Caco-2 (cell line): ENCODE measurements at regions not wholly inside any gene's neighbourhood (a gene's known extent, or its start where the extent isn't known, plus 50 kb on each side); places are given as distances from the start of the nearest gene placed in this dataset.

Experiments
- BruUV-seq: library from RNA; stranded (reverse); fragments of 400-500 nt; replicated peaks from 2 replicates; lab custom pipeline; 2021; lab: Mats Ljungman, UMichigan
- CTCF ChIA-PET: fragments of 300-600 bp; sonication (Branson Sonifier 250); formaldehyde crosslinking; loops from one replicate; lab custom pipeline; 2022; ENCODE audit warnings: antibody characterized with exemption; lab: Charles Lee
- POLR2A ChIA-PET: fragments of 300-600 bp; sonication (Branson Sonifier 250); formaldehyde crosslinking; loops from one replicate; lab custom pipeline; 2022; ENCODE audit warnings: antibody characterized with exemption; lab: Charles Lee
- DNase-seq, 2 experiments: peaks; one replicate each; pipeline versions ENCODE4 v3.0.0 to v3.0.0-alpha.2; 2020 to 2022
- H3K27me3 ChIP-seq: replicated peaks from 2 replicates; pipeline ENCODE4 v1.6.0; 2011; ENCODE audit warnings: low read length; ENCODE audit not compliant: control insufficient read depth, insufficient read depth
- H3K36me3 ChIP-seq: 2 replicates; pipeline ENCODE4 v1.5.1; 2011; ENCODE audit warnings: low read length; ENCODE audit not compliant: control insufficient read depth, insufficient read depth
- H3K4me1 ChIP-seq: fragments of 250-450 bp; sonication (Bioruptor Pico); 2 replicates; pipeline ENCODE4 v1.5.1; 2020; ENCODE audit warnings: mild to moderate bottlenecking
- H3K4me3 ChIP-seq: 2 replicates; pipeline ENCODE4 v1.5.1; 2011; ENCODE audit warnings: low read depth, mild to moderate bottlenecking, control low read depth, low read length
- H3K9me3 ChIP-seq: fragments of 250-450 bp; sonication (Bioruptor Pico); 2 replicates; pipeline ENCODE4 v1.5.1; 2020; ENCODE audit warnings: mild to moderate bottlenecking, moderate library complexity
- H3K27ac Mint-ChIP-seq: one replicate; pipeline ENCODE4 v1.8.0; 2022; ENCODE audit warnings: mixed read lengths; ENCODE audit not compliant: unreplicated experiment
- H3K27me3 Mint-ChIP-seq: one replicate; pipeline ENCODE4 v1.8.0; 2022; ENCODE audit warnings: mixed read lengths; ENCODE audit not compliant: insufficient read depth, unreplicated experiment
- H3K36me3 Mint-ChIP-seq: one replicate; pipeline ENCODE4 v1.8.0; 2022; ENCODE audit warnings: mild to moderate bottlenecking, mixed read lengths; ENCODE audit not compliant: insufficient read depth, unreplicated experiment
- H3K4me1 Mint-ChIP-seq: one replicate; pipeline ENCODE4 v1.8.0; 2022; ENCODE audit warnings: low read depth, mixed read lengths; ENCODE audit not compliant: unreplicated experiment
- H3K4me3 Mint-ChIP-seq: one replicate; pipeline ENCODE4 v1.8.0; 2022; ENCODE audit warnings: mild to moderate bottlenecking, moderate library complexity, mixed read lengths; ENCODE audit not compliant: unreplicated experiment
- H3K9me3 Mint-ChIP-seq: one replicate; pipeline ENCODE4 v1.8.0; 2022; ENCODE audit warnings: mixed read lengths; ENCODE audit not compliant: unreplicated experiment
- intact Hi-C: fragments of 100-400 bp; cut with micrococcal nuclease; formaldehyde crosslinking; loops from one replicate; pipeline ENCODE4 v1.10.0; 2022; ENCODE audit not compliant: unreplicated experiment
- TF ChIP-seq, protein P1 (sequence below), 2 experiments: fragments of 200-600 bp in 1 of 2; IDR thresholded peaks; 1 replicate in 1 of 2; 2 replicates in 1 of 2; pipeline versions ENCODE4 v1.5.1 to v1.8.0; 2011 to 2022; ENCODE audit warnings: antibody characterized with exemption in 1 of 2, control low read depth in 1 of 2, inconsistent platforms in 1 of 2, low read depth in 1 of 2, low read length in 1 of 2, mild to moderate bottlenecking in 1 of 2, moderate library complexity in 1 of 2; ENCODE audit not compliant: insufficient read depth in 1 of 2, severe bottlenecking in 1 of 2, unreplicated experiment in 1 of 2

DNA sequence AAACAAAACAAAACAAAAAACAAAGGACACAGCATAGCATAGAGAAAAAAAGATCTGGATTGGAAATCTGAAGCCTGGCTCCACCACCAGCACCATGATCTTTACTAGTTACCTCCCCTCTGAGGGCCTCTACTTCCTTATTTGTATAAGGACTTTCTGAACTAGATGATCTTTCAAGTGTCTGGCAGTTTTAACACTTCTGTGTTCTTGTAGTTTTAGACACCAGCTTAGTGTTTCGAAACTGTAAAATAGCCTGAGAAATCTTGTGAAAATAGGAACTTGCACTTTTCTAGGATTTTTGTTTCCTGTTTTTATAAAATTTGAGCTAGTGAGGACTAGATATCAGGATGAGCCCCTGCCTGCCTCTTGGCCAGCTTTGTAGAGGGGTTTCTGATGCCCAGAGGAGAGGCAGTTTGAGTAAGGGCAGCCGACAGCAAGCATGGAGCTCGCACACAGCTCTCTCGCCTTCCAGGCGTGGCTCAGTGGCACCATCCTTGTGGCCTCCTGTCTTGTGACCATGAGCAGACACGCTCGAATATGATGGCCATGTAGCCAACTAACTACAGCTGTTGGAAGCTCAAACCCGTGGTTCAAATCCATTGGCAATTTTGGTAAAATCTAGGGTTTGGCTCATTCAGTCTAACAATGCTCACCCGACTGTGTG, 319.0 kb downstream of the KCNRG start:
- ChIA-PET CTCF (interaction anchor here (0.9 to 1.9 kb wide), 2 partner anchors 52 to 578 kb away, joined by 3 to 6 read pairs; no protein-coding TSS in a partner anchor), POLR2A (interaction anchor here (0.6 to 1.6 kb wide), 4 partner anchors 163 to 257 kb away, joined by 3 to 5 read pairs (median 4); no protein-coding TSS in a partner anchor)
- Histone ChIP-seq H3K27me3 (no peaks in the 10 kb centered on the region), H3K4me3 (no peak overlapping the region), H3K36me3 (no peaks in the 10 kb centered on the region), H3K4me1 (peaks cover 34% of the 10 kb centered on the region), H3K9me3 (no peaks in the 10 kb centered on the region)
- TSS peak; percentile 44 for BruUV-seq
- Mint-ChIP-seq H3K4me1 (peaks cover 25% of the 10 kb centered on the region), H3K27ac (peak overlapping the region; percentile 80), H3K36me3 (peaks cover 7% of the 10 kb centered on the region), H3K9me3 (peaks cover 9% of the 10 kb centered on the region), H3K4me3 (peak overlapping the region; percentile 60), H3K27me3 (no peaks in the 10 kb centered on the region)
- peak; percentile 40 to 45 for DNase-seq
- TF ChIP-seq, protein P1, sequence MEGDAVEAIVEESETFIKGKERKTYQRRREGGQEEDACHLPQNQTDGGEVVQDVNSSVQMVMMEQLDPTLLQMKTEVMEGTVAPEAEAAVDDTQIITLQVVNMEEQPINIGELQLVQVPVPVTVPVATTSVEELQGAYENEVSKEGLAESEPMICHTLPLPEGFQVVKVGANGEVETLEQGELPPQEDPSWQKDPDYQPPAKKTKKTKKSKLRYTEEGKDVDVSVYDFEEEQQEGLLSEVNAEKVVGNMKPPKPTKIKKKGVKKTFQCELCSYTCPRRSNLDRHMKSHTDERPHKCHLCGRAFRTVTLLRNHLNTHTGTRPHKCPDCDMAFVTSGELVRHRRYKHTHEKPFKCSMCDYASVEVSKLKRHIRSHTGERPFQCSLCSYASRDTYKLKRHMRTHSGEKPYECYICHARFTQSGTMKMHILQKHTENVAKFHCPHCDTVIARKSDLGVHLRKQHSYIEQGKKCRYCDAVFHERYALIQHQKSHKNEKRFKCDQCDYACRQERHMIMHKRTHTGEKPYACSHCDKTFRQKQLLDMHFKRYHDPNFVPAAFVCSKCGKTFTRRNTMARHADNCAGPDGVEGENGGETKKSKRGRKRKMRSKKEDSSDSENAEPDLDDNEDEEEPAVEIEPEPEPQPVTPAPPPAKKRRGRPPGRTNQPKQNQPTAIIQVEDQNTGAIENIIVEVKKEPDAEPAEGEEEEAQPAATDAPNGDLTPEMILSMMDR (IDR thresholded peaks at IDR 0.05; ENCODE audit: insufficient read depth in 1 of 2, low read depth in 1 of 2, low read length in 1 of 2, severe bottlenecking in 1 of 2, unreplicated experiment in 1 of 2): no peak
- intact Hi-C loops: loop anchor here (1.0 to 10.0 kb wide), 3 partner anchors 53 to 249 kb away; no protein-coding TSS in a partner anchor

DNA sequence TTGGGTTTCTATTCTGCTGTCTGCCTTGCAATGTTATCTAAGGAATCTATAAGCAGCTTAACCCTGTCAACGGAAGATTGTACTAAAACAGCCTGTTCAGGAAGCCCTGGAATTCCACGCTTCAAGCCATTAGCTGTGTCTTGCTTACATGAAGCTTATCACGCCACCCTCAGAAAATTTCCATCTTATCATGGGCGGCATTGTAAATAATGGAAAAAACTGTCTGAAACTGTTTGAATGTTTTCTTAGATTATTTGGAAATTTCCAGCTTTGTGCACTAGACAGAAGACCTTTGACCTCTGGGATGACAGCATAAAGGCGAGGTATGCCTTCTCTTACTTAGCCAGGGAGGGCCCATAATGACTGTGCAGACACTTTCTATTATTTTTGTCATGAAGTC, 319.7 kb downstream of the KCNRG start:
- intact Hi-C loops: loop anchor here (1.0 to 10.0 kb wide), 7 partner anchors 15 to 250 kb away; no protein-coding TSS in a partner anchor
- peaks cover 34% of the 10 kb centered on the region for H3K4me1 ChIP-seq
- peak overlapping the region; percentile 60 for H3K4me3 Mint-ChIP-seq
- CTCF ChIA-PET: interaction anchor here (0.9 to 1.9 kb wide), 3 partner anchors 8 to 577 kb away, joined by 3 to 6 read pairs (median 3); no protein-coding TSS in a partner anchor
- TF ChIP-seq, protein P1 (IDR thresholded peaks at IDR 0.05; ENCODE audit: insufficient read depth in 1 of 2, low read depth in 1 of 2, low read length in 1 of 2, severe bottlenecking in 1 of 2, unreplicated experiment in 1 of 2): no peak
- no peaks in the 10 kb centered on the region for H3K27me3 ChIP-seq
- peak; percentile 87 to 91 for DNase-seq
- H3K9me3 ChIP-seq: no peaks in the 10 kb centered on the region
- BruUV-seq: no TSS peak
- H3K27ac Mint-ChIP-seq: peak overlapping the region; percentile 80
- no peaks in the 10 kb centered on the region for H3K36me3 ChIP-seq
- peaks cover 7% of the 10 kb centered on the region for H3K36me3 Mint-ChIP-seq
- H3K4me3 ChIP-seq: no peak overlapping the region
- H3K27me3 Mint-ChIP-seq: no peaks in the 10 kb centered on the region
- peaks cover 9% of the 10 kb centered on the region for H3K9me3 Mint-ChIP-seq
- POLR2A ChIA-PET: interaction anchor here (0.6 to 1.6 kb wide), 4 partner anchors 164 to 258 kb away, joined by 3 to 5 read pairs (median 4); no protein-coding TSS in a partner anchor
- peaks cover 32% of the 10 kb centered on the region for H3K4me1 Mint-ChIP-seq

DNA sequence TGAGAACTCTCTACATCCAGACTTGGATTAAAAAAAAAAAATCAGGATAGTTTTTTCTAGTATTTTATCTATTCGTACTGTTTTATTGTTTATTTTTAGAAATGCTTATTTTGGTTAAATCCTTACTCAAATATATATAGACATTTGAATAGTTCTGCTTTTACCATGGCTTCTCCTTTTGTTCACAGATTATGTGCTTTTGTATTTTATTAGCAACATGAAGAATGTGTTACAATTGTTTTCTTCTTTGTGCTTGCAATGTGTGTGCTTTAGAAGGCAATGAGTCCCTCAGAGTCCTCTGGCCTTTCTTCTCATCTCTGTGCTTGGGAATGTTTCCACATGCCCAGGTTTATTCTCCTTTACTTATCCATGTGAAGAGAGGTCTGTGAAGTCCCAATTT, 324.0 kb downstream of the KCNRG start:
- BruUV-seq: no TSS peak
- ChIA-PET POLR2A (no interaction called here), CTCF (no interaction called here)
- peaks cover 17% of the 10 kb centered on the region for H3K4me1 ChIP-seq
- peaks cover 12% of the 10 kb centered on the region for H3K36me3 Mint-ChIP-seq
- no peaks in the 10 kb centered on the region for H3K36me3 ChIP-seq
- H3K27ac Mint-ChIP-seq: no peak overlapping the region
- peaks cover 33% of the 10 kb centered on the region for H3K4me1 Mint-ChIP-seq
- TF ChIP-seq, protein P1 (IDR thresholded peaks at IDR 0.05; ENCODE audit: insufficient read depth in 1 of 2, low read depth in 1 of 2, low read length in 1 of 2, severe bottlenecking in 1 of 2, unreplicated experiment in 1 of 2): no peak
- no peaks in the 10 kb centered on the region for H3K27me3 ChIP-seq
- H3K9me3 Mint-ChIP-seq: no peaks in the 10 kb centered on the region
- DNase-seq: no peak
- intact Hi-C loops: loop anchor here (5.0 to 10.0 kb wide), 2 partner anchors 152 to 254 kb away; no protein-coding TSS in a partner anchor
- no peaks in the 10 kb centered on the region for H3K27me3 Mint-ChIP-seq
- no peak overlapping the region for H3K4me3 Mint-ChIP-seq
- H3K4me3 ChIP-seq: no peak overlapping the region
- no peaks in the 10 kb centered on the region for H3K9me3 ChIP-seq
